HepG2 (cell line): ENCODE measurements at regions not wholly inside any gene's neighbourhood (a gene's known extent, or its start where the extent isn't known, plus 50 kb on each side); places are given as distances from the start of the nearest gene placed in this dataset.

Source experiments
- ATAC-seq: fragments of 200-7000 bp; cut with Tn5 transposase; 3 replicates; pipeline ENCODE4 v1.9.1; 2020; ENCODE audit warnings: mild to moderate bottlenecking, moderate library complexity
- BruUV-seq: library from RNA; stranded (reverse); fragments of 400-500 nt; replicated peaks from 2 replicates; lab custom pipeline; 2021; lab: Mats Ljungman, UMichigan
- CTCF ChIA-PET: fragments of 300-600 bp; formaldehyde crosslinking; extraction: SDS; loops from one replicate; lab custom pipeline; 2021; ENCODE audit warnings: low total read pairs, inconsistent platforms, low intra/inter-chr PET ratio; lab: Yijun Ruan, JAX
- POLR2A ChIA-PET: fragments of 350-600 bp; sonication (Branson Sonifier 250); formaldehyde crosslinking; loops from one replicate; lab custom pipeline; 2020; ENCODE audit warnings: antibody characterized with exemption, inconsistent platforms; lab: Yijun Ruan, JAX
- DNase-seq: peaks from one replicate; pipeline ENCODE4 v3.0.0-alpha.2; 2015; ENCODE audit warnings: low spot score
- FAIRE-seq: peaks from 3 replicates; lab custom pipeline; 2011; peaks lifted over from hg19 to GRCh38; lab: Jason Lieb, UNC
- H2AFZ ChIP-seq: one replicate; pipeline ENCODE4 v1.6.1; 2011; ENCODE audit warnings: low read length, inconsistent platforms
- H3K27ac ChIP-seq: fragments of 300-600 bp; 3 replicates; pipeline ENCODE4 v1.8.0; 2011; ENCODE audit warnings: mixed run types, mild to moderate bottlenecking, mixed read lengths, low read length, inconsistent platforms; ENCODE audit not compliant: insufficient read depth; ENCODE audit errors: extremely low read length
- H3K27me3 ChIP-seq, 2 experiments: fragments of 200-600 bp in 1 of 2; 2 replicates in 1 of 2; 3 replicates in 1 of 2; pipeline versions ENCODE4 v1.6.0 to v1.8.0; 2011; ENCODE audit warnings: low read length in 2 of 2, mild to moderate bottlenecking in 2 of 2, moderate library complexity in 2 of 2, inconsistent platforms in 1 of 2; ENCODE audit not compliant: insufficient read depth in 2 of 2, control insufficient read depth in 1 of 2
- H3K36me3 ChIP-seq, 2 experiments: fragments of 200-600 bp in 1 of 2; replicated peaks in 1 of 2; 2 replicates in 1 of 2; 3 replicates in 1 of 2; pipeline versions ENCODE4 v1.5.1 to v1.8.0; 2011; ENCODE audit warnings: low read length in 2 of 2, inconsistent platforms in 1 of 2; ENCODE audit not compliant: insufficient read depth in 2 of 2, control insufficient read depth in 1 of 2
- H3K4me1 ChIP-seq: 2 replicates; pipeline ENCODE4 v1.5.1; 2012; ENCODE audit warnings: low read length, inconsistent platforms; ENCODE audit not compliant: insufficient read depth
- H3K4me2 ChIP-seq: 2 replicates; pipeline ENCODE4 v1.6.0; 2011; ENCODE audit warnings: low read depth, low read length, inconsistent platforms
- H3K4me3 ChIP-seq, 3 experiments: fragments of 200-600 bp in 1 of 3; sonication (generic), shearing (Covaris generic) in 1 of 3; replicated peaks in 1 of 3; 2 replicates each; pipeline ENCODE4 v1.5.1; 2011 to 2016; ENCODE audit warnings: low read length in 3 of 3, inconsistent platforms in 2 of 3, low read depth in 2 of 3, mild to moderate bottlenecking in 2 of 3, control low read depth in 1 of 3, mixed read lengths in 1 of 3; ENCODE audit not compliant: insufficient read depth in 1 of 3
- H3K79me2 ChIP-seq: one replicate; pipeline ENCODE4 v1.6.1; 2011; ENCODE audit warnings: low read length, inconsistent platforms; ENCODE audit not compliant: insufficient read depth
- H3K9ac ChIP-seq: 2 replicates; pipeline ENCODE4 v1.6.0; 2011; ENCODE audit warnings: mild to moderate bottlenecking, low read depth, low read length, inconsistent platforms; ENCODE audit not compliant: insufficient read depth
- H3K9me3 ChIP-seq: 2 replicates; pipeline ENCODE4 v1.5.1; 2012; ENCODE audit warnings: mild to moderate bottlenecking, low read length
- H4K20me1 ChIP-seq: 2 replicates; pipeline ENCODE4 v1.6.0; 2011; ENCODE audit warnings: inconsistent platforms, mild to moderate bottlenecking, low read length, moderate library complexity; ENCODE audit not compliant: insufficient read depth
- ARID4A ChIP-seq: sonication (generic); formaldehyde crosslinking; IDR thresholded peaks from 2 replicates; pipeline ENCODE4 v1.5.0; 2020; ENCODE audit warnings: mild to moderate bottlenecking, missing genetic modification reagents, borderline replicate concordance
- CEBPG ChIP-seq: IDR thresholded peaks from 2 replicates; pipeline ENCODE4 v1.6.1; 2016
- HOXD1 ChIP-seq: sonication (generic); formaldehyde crosslinking; IDR thresholded peaks from 2 replicates; pipeline ENCODE4 v1.5.0; 2020; ENCODE audit warnings: missing genetic modification reagents
- TEAD3 ChIP-seq: optimal IDR thresholded peaks from 2 replicates; pipeline ENCODE3; 2016; ENCODE audit warnings: borderline replicate concordance
- TGIF2 ChIP-seq: IDR thresholded peaks from 2 replicates; pipeline ENCODE4 v1.6.1; 2016; ENCODE audit warnings: control low read depth, missing compliant biosample characterization
- ZBTB37 ChIP-seq: sonication (generic); formaldehyde crosslinking; IDR thresholded peaks from 2 replicates; pipeline ENCODE4 v1.4.0; 2020; ENCODE audit warnings: mild to moderate bottlenecking, missing genetic modification reagents
- ZNF766 ChIP-seq: sonication (generic); formaldehyde crosslinking; IDR thresholded peaks from 2 replicates; pipeline ENCODE4 v1.5.0; 2020; ENCODE audit warnings: missing genetic modification reagents, borderline replicate concordance
- ZNF775 ChIP-seq: sonication (generic); formaldehyde crosslinking; IDR thresholded peaks from 2 replicates; pipeline ENCODE4 v1.4.0; 2020; ENCODE audit warnings: missing genetic modification reagents, mild to moderate bottlenecking, moderate library complexity, borderline replicate concordance
- WGBS: methylation state at CpG from one replicate; pipeline ENCODE4 v1.1.6; 2017; ENCODE audit warnings: low lambda C conversion rate; 5-methylcytosine and 5-hydroxymethylcytosine counted together
- in situ Hi-C: cut with HindIII; loops from 2 replicates; pipeline ENCODE4 v1.10.0; 2017; ENCODE audit warnings: low pct_unique_long_range_greater_than_20kb; ENCODE audit not compliant: extremely low pct_ligation_motif_present
- intact Hi-C: fragments of 100-400 bp; cut with micrococcal nuclease; formaldehyde crosslinking; loops from one replicate; pipeline ENCODE4 v1.10.0; 2022; ENCODE audit not compliant: unreplicated experiment
- TF ChIP-seq, protein P1 (sequence below): sonication (generic); formaldehyde crosslinking; IDR thresholded peaks from 2 replicates; pipeline ENCODE4 v1.5.1; 2020; ENCODE audit warnings: missing genetic modification reagents, mild to moderate bottlenecking, borderline replicate concordance

- TF ChIP-seq ARID4A (CRISPR knock-in tag) = no peak
- TF ChIP-seq ZBTB37 (CRISPR knock-in tag) = no peak
- TF ChIP-seq CEBPG = no peak
- TF ChIP-seq HOXD1 (CRISPR knock-in tag) = no peak
These were observed 224.1 kb upstream of the FOXF1 start (continued) for GRCh38 chr16:86285938-86286921.

GRCh38 chr16:86286991-86287663, 223.2 kb upstream of the FOXF1 start:
- Histone ChIP-seq H2AFZ (no peak overlapping the region), H3K4me3 (no peak overlapping the region), H3K9ac (no peak overlapping the region), H3K36me3 (no peaks in the 10 kb centered on the region), H3K4me1 (no peaks in the 10 kb centered on the region), H4K20me1 (no peaks in the 10 kb centered on the region; the same call in 1 of the 2 replicates), H3K79me2 (no peaks in the 10 kb centered on the region), H3K9me3 (no peaks in the 10 kb centered on the region), H3K27me3 (peaks cover 5 to 87% of the 10 kb centered on the region in 2 experiments), H3K27ac (no peak overlapping the region), H3K4me2 (no peak overlapping the region)
- CTCF ChIA-PET = no interaction called here
- WGBS = 31% methylated on average over 41 of the region's 49 CpGs
- POLR2A ChIA-PET = no interaction called here
- intact Hi-C loops = no loop called here
- no peak for FAIRE-seq
- DNase-seq = no peak
- no TSS peak for BruUV-seq
- ATAC-seq = no peak; the same call in 2 of the 3 replicates
- in situ Hi-C loops = no loop called here
- no peak for TF ChIP-seq TGIF2 (CRISPR knock-in tag)
- no peak for TF ChIP-seq ZNF766
- TF ChIP-seq TEAD3 (CRISPR knock-in tag) = no peak
- TF ChIP-seq, protein P1, sequence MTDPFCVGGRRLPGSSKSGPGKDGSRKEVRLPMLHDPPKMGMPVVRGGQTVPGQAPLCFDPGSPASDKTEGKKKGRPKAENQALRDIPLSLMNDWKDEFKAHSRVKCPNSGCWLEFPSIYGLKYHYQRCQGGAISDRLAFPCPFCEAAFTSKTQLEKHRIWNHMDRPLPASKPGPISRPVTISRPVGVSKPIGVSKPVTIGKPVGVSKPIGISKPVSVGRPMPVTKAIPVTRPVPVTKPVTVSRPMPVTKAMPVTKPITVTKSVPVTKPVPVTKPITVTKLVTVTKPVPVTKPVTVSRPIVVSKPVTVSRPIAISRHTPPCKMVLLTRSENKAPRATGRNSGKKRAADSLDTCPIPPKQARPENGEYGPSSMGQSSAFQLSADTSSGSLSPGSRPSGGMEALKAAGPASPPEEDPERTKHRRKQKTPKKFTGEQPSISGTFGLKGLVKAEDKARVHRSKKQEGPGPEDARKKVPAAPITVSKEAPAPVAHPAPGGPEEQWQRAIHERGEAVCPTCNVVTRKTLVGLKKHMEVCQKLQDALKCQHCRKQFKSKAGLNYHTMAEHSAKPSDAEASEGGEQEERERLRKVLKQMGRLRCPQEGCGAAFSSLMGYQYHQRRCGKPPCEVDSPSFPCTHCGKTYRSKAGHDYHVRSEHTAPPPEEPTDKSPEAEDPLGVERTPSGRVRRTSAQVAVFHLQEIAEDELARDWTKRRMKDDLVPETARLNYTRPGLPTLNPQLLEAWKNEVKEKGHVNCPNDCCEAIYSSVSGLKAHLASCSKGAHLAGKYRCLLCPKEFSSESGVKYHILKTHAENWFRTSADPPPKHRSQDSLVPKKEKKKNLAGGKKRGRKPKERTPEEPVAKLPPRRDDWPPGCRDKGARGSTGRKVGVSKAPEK = no peak
- TF ChIP-seq ZNF775 = no peak
